NCI-H1092 (cell line): ENCODE measurements at regions not wholly inside any gene's neighbourhood (a gene's known extent, or its start where the extent isn't known, plus 50 kb on each side); places are given as distances from the start of the nearest gene placed in this dataset.
A peak's percentile ranks its signal among the peaks of the same experiment; 100 is the strongest.
"Not testable (repeated sequence)": the region's sequence is repeated elsewhere in the genome, so short reads cannot be mapped to it uniquely, and the experiment has no call there.

Experiments
- DNase-seq: peaks from one replicate; lab custom pipeline; 2025; lab: John Stamatoyannopoulos, UW

DNA sequence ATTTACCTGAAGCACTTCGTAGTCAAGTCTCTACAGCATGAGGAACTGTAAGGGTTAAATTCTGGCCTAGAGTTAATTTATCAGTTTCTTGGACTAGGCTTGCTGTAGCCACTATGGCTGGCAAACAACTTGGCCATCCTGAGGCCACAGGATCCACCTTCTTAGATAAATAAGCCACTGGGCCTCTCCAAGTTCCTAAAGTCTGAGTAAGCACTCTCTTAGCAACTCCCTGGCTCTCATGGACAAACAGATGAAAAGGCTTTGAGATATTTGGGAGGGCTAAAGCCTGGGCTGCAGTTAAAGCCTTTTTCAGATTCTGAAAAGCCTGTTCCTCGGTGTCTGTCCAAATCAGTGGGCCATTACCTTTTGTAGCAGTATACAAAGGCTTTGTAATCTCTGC is 675.0 kb downstream of the TMEM121 start:
- no peak for DNase-seq

DNA sequence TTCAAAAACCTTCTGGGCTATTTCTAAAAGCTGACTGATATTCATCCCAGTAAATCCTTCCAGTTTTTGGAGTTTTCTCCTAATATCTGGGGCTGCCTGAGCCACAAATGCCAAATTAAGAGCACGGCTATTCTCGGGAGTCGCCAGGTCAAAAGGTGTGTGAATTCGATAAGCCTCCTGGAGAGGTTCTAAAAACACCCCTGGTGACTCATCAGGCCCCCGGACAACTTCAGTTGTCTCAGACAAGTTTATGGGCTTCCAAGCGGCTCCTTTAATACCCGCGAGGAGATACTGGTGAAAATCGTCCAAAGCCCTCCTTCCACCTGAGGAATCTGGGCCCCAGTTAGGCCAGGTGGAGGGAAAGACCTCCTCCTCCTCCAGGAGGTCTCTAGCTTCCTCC is 677.1 kb downstream of the TMEM121 start:
- no peak for DNase-seq

DNA sequence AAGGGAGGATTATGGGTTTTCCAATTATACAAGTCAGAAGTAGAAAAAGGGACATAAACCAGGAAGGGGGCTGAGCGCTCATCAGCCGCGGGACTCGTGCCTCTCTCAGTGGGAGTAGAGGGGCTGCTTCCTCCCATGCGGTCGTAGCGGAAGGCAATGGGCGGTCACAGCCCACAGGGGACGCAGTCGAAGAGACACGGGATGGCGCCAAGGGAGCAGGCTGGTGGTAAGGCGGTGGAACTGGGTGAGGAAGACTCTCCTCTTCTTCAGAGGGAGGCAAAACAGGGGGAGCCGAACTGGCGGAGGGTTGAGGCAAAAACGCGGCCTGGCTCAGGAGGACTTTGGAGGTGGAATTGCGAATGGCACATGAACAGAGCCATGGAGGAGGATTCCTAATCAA is 677.7 kb downstream of the TMEM121 start:
- no peak for DNase-seq

DNA sequence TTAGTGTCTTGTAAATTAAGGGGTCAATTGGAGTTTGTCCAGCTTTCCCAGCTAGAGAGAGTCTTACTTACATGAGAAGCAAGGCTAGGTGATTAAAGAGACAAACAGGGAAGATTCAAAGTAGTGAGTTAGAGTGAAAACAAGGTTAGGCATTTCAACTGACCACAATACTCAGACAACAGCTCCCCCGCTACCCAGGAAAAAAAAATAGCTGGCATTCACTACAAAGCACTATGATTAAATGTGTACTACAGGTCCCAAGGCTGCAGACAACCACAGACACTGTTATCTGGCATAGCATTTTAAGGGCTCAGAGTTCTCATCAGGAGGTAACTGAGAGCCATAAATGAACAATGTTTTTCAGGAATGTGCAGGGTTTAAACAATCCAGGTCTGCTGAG is 680.9 kb downstream of the TMEM121 start:
- DNase-seq, result no peak

DNA sequence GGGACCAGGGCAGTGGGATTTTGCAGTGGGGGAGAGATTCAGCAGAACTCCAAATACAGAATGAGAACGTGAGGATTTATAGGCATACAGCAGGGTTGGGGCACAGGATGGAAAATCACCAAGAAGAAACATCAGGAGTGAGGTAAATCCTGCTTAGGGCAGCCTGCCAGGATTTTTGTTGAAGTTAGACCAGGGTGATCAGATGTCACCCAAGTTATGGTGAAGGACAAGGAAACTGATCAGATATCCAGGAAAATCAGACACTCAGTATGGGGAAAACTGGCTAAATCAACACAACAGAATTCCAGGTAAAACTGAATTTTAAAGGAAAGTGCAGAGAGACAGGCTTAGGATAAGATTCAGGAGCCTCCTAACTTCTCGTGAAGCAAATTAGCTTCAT is 682.4 kb downstream of the TMEM121 start:
- DNase-seq, result no peak

DNA sequence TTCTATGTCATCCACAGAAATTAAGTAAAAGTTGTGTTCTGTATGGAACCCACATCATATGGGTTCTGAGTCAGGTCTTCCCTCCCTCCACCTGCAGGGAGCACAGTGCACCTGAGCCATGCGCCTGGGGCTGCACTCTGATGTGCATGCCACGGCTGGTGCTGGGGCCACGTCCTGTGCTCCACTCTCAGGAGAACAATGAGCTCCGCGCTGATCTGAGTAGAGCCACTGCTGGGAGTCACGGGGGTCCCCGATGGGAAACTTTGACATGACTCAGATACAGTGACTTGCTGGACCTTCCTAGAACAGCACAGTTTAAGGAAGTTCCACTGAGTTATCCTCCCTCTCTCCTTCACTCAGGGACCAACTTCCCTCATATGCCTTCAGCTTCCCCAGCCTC is 683.4 kb downstream of the TMEM121 start:
- no peak for DNase-seq

DNA sequence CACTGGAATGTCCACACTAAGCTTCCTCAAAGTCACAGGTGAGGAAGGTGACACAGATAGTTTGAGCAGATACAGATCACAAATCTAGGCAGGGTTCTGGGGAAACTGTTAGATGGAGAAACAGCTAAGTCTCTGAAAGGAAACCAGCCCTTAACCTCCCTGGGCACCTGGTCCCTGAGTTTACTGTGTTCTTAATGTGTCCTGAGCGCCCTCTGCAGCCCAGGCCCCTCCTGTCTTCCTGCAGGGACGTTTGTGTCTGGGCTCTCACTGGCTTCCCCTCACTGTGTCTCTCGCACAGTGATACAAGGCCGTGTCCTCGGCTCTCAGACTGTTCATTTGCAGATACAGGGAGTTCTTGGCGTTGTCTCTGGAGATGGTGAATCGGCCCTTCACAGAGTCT is 684.3 kb downstream of the TMEM121 start:
- no peak for DNase-seq

DNA sequence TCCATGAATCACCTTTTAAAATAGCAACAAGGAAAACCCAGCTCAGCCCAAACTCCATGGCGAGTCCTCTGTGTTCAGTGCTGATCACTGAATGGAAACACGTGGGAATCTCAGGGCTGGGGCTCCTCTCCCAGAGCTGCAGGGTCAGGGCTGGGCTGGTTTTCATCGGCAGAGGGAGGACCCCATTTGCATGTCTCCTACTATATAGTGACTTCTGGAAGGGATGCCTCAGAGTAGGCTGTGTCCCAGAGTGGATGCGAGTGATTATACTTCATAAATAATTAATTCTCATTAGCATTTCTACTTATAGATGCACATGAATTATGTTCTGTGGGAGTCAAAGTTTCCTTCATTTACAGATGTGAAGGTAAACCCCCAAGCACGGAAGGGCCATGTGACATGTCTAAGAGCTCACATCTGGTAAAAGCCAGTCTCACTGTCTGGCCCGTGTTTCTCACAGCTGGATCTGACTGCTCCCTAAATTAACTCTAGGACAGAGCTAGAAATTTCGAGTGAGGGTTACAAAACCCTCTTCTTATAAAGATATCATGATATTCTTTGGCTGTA is 685.0 kb downstream of the TMEM121 start:
- DNase-seq, result no peak

DNA sequence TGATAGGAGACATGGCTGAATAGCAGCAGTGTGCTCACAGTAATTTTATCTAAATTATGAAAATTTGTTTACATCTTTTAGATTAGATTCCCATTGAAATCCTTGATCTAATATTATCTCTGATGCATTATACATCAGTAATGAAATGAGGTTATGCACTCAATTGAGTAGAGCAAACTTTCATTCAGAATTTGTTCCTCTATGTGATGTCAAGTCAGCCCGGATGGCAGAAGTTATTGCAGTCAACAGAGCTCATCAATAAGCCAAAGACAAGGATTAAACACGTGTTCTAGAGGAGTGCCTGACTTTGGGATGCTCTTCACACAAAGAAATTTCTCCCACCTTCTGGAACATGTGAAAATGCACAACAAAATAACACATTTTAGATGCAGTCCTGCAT is 688.8 kb downstream of the TMEM121 start:
- DNase-seq, result no peak

DNA sequence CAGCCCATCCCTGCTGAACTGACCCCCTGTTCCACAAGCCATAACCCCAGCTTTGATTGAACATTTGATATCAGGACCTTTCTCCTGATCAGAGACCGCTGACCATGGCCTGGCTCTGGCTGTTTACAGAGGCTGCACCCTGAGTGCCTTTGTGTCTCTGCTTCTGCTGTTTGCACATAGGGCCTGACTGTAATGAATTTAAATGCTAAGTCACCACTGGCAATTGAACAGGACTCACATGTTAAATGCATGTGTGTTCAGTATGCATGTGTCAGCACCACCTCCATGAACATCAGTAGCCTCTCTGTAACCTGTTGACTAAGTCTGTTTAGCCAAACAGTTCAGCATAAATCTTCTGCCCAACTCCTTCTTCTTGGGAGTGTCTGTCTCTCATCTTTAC is 690.3 kb downstream of the TMEM121 start:
- no peak for DNase-seq

DNA sequence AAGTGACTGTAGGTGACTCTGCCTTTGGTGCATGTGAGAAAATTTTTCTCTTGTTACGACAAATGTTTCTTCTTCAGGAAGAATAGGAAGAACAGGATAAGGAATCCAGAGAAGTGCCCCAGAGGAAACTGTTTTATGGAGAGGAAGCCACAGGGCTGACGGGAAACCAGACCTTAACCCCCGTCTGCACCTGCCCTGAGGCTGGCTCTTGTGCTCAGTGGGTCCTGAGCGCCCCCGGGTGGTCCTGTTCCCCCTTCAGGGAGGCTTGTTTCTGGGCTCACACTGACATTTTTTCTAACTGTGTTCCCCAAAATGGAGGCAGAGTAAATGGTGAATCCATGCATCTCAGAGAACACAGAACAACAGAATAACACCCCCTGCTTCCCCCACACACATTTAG is 691.8 kb downstream of the TMEM121 start:
- DNase-seq, result no peak

DNA sequence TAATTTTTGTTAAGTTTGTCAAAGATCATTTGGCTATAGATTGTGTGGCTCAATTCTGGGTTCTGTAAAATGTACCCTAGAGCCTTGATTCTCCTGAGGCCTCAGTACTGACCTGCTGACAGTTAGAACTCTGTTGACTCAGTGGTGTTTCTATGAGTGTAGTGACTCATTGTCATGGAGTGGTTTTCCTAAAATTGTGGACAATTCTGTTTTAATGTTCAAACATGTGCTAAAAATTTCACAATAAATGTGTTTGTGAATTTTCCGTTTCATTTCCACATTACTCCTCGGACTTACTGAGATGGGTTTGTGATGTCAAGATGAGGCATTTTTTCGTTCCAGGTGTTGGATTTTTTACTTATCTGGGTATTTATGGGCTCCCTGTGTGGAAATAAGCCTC is 695.9 kb downstream of the TMEM121 start:
- DNase-seq, result no peak

DNA sequence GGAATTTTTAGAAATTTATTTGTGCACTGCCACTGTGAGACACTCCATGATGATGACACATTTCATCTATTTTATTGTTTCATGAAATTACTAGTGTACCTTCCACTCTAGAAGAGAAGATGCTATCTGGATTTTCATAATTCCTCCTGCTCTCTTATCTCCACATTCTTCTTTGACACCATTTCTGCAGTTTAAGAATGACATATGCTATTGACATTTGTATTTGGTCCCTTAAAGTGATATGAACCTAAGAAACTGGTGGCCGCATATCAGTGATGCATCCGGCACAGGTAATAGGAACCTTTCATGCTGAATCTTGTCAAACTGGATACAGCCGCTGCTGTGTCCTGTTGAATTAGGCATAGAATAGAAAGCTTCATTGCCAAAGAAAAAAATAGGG is 696.3 kb downstream of the TMEM121 start:
- DNase-seq, result no peak

DNA sequence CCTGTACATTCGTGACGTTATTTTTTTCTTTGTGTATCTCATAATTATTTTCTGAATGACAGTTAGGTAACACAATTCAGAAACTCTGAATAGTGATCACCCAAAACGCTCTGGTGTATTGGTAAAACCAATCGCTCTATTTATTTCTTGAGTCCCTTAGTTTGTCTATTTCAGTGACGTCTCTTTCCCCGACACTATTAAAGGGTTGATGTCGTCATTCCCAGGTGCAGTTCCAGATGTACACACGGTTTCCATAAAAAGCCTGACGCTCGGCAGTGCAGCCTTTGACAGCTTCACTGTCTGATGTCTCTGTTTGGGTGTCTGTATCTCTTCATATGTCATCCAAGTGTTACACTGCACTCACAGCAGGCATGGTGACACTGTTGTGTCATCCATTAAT is 701.4 kb downstream of the TMEM121 start:
- no peak for DNase-seq

DNA sequence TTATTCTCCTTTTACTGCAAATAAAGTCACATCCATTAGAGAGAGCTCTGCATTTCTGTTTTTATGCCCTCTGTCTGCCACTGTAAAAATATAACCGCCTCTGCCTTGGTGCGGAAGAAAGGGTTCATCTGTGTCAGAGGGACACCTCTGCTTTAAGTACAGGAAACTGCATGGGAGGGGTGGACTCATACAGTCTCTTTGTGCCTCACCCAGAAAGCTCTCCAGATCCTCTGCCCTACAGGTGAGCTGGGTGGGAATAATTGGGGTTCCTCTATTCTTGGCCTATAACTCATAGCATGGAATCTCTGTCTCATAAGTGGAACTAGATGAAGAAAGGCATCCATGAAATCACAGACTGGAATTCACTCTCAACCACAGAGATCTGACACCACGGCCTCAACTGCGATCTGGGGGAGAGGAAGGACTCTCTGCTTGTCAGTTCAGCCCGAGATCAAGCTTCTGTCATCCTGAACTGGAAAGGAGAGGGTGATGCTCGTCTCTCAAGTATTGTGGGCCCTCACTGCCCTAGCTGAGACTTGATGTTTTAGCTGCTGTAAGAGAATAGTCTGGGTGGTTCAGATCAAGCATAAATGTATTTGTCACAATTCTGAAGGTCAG is 702.3 kb downstream of the TMEM121 start:
- no peak for DNase-seq

DNA sequence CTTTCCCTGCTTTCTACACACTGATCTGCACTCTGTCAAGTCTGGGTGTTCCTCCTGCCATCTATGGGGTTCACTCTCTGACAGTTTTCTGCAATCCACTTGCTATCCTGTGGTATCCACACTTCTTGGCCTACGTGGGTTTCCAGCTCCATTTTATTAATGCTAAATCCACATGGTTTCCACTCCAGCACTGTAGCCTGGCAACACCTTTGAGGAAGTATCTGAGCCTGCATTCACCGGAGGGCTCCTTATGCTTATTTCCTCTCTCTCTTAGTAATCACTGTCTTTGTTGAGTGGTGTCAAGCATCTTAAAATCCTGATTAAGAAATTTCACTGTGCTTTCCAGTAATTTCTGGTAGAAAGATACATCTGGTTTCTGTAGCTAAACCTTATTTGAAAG is 703.7 kb downstream of the TMEM121 start:
- DNase-seq, result no peak

DNA sequence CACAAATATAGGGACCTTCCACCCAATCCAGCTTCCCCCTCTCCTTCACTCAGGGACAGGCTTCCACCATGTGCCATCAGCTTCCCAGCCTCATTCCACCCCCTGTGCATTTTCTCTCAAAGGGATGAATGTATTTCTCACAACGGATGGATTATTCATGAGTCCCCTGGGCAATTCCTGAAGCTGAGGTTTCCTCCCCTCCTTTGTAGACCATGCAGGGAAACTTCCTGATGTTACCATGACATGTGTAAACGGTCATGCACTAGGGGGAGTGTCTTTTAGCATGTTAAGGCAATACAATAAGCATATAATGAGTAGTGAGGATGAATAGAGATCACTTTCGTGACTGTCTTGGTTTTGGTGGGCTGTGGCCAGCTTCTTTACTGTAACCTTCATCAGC is 706.8 kb downstream of the TMEM121 start:
- DNase-seq, result not testable (repeated sequence)

DNA sequence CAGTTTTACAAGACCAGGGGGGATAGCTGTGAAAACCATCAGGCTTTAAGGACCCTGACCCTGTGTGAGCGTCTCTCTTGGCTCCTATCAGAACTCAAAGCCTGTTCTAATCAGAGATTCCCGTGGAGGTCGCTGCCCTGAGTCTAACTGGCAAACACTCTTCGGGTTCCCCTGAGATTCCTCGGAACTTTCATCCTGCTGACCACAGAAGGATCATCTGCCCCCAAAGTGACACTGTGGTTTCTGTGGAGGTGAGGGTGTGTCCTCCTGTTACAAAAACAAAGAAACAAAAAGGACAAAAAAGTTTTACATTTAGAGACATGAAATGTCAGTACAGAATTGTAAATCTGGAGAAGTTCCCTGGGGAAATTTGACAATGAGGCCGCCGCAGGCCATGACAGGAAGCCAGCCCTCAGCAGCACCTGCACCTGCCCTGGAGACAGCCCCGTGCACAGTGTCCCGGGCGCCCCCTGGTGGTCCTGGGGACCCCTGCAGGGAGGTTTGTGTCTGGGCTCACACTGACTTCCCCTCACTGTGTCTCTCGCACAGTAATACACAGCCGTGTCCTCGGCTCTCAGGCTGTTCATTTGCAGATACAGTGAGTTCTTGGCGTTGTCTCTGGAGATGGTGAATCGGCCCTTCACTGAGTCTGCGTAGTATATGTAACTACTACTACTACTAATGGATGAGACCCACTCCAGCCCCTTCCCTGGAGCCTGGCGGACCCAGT is 708.3 kb downstream of the TMEM121 start:
- DNase-seq, result not testable (repeated sequence)

DNA sequence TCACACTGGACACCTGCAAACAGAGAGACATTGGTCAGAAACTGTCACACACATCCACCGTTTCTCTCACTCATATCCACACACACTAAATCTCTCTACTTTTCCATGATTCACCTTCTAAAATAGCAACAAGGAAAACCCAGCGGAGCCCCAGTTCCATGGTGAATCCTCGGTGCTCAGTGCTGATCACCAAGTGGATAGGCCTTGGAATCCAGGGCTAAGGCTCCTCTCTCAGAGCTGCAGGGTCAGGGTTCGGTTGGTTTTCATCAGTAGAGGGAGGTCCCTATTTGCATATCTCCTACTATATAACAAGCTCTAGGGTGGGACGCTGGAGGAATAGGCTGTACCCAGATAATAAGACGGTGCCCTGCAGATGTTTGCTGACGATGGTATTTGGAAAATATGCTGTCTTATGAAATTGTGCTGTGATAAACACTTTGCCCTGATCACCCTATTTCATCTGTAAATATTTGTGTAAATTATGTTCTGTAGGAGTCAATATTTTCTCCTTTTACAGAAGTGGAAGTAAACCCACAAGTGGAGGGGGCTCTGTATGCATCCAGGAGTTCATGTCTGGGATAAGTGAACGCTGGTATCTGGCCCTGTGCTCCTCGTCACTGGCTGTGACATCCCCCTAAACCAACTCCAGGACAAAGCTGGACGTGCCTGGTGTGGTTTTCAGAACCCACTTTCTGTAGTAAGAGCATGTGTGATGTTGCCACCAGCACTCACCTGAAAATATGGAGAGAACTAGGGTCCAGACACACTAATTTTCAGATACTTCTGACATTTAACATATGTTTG is 709.2 kb downstream of the TMEM121 start:
- DNase-seq, result no peak

DNA sequence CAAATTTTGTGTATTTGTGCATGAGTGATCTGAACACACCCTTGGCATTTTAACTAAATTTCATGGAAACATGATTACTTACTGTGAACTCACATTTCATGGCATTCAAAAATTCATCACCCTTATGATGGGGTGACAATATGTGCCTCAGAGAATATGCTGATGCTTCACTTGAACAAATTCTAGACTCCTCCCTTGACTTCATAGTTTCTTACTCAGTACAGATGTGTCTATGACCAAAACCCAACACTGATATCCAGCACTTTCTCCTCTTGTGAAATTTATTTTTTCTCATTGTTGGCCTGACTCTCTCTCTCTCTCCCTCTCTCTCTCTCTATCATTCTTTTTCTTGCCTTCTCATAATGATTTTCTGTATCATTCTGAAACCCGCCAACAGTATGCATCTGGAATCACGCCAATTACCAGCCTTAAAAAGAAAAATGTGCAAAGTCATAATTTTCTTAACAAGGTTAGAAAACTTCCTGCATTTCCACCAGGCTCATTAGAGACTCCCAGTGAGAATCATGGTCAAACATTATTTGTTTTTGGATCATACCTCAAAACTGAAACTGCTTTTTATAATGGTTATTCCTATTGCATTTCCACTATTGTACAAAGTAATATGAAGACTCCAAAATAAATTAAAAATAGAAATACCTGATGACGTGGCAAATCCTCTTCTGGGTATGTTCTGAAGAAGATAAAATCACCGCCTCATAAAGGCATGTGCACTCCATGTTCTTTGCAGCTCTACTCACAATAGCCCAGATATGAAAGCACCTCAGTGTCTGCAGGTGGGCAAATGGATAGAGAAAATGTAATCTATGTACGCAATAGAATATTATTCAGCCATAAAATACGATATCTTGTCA is 722.2 kb downstream of the TMEM121 start:
- no peak for DNase-seq

DNA sequence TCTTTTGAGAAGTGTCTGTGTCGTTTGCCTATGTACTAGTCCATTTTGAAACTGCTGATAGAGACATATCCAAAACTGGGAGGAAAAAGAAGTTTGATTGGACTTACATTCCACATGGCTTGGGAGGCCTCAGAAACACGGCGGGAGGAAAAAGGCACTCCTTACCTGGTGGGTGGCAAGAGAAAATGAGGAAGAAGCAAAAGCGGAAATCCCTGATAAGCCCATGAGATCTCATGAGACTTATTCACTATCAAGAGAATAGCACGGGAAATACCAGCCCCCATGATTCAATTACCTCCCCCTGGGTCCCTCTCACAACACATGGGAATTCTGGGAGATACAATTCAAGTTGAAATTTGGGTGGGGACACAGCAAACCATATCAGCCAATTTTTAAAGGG is 727.6 kb downstream of the TMEM121 start:
- not testable (repeated sequence) for DNase-seq

DNA sequence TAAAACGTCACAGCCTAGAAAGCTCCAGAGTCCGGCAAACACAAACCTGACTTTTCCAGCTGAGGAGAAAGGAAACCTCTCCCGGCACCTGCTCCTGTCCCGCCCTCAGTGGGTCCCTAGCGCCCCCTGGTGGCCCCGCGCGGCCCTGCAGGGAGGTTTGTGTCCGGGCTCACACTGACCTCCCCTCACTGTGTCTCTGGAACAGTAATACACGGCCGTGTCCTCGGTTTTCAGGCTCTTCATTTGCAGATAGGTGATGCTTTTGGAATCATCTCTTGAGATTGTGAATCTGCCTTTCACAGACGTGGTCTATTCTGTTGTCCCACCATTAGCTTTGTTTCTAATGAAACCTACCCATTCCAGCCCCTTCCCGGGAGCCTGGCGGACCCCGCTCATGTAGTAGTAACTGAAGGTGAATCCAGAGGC is 731.2 kb downstream of the TMEM121 start:
- DNase-seq, result peak; percentile 39
